ENCODE measurements at regions not wholly inside any gene's neighbourhood (a gene's known extent, or its start where the extent isn't known, plus 50 kb on each side); places are given as distances from the start of the nearest gene placed in this dataset.

- TF ChIP-seq CTCF (IDR thresholded peaks at IDR 0.05; ENCODE audit: insufficient read depth, low read length, poor library complexity, severe bottlenecking): no peak
- no peak for TF ChIP-seq EZH2phosphoT487 (conservative IDR thresholded peaks at IDR 0.05; ENCODE audit: low read length)
Measured at GRCh38 chr18:44195394-44196140, 485.1 kb upstream of the SETBP1 start.

Data from SU-DHL-6 (cell line).